Neuronal stem cell (in vitro differentiated cells): ENCODE measurements at regions not wholly inside any gene's neighbourhood (a gene's known extent, or its start where the extent isn't known, plus 50 kb on each side); places are given as distances from the start of the nearest gene placed in this dataset.
"Not testable (repeated sequence)": the region's sequence is repeated elsewhere in the genome, so short reads cannot be mapped to it uniquely, and the experiment has no call there.

ENCODE experiments used
- DNase-seq: peaks from one replicate; pipeline ENCODE4 v3.0.0-alpha.2; 2013; ENCODE audit warnings: low spot score
- H2AFZ ChIP-seq: one replicate; pipeline ENCODE4 v1.6.1; 2013; ENCODE audit warnings: mild to moderate bottlenecking, low read length, inconsistent platforms
- H2AK5ac ChIP-seq: 2 replicates; pipeline ENCODE4 v1.6.1; 2013; ENCODE audit warnings: low read depth, mild to moderate bottlenecking, inconsistent platforms, low read length, moderate library complexity, mixed read lengths
- H2BK120ac ChIP-seq: 2 replicates; pipeline ENCODE4 v1.6.1; 2013; ENCODE audit warnings: low read depth, mild to moderate bottlenecking, inconsistent platforms, low read length, moderate library complexity, mixed read lengths
- H2BK12ac ChIP-seq: one replicate; pipeline ENCODE4 v1.6.1; 2013; ENCODE audit warnings: low read length, inconsistent platforms
- H2BK15ac ChIP-seq: 2 replicates; pipeline ENCODE4 v1.6.1; 2013; ENCODE audit warnings: mild to moderate bottlenecking, low read length, inconsistent platforms, mixed read lengths
- H2BK5ac ChIP-seq: one replicate; pipeline ENCODE4 v1.6.1; 2013; ENCODE audit warnings: inconsistent platforms, mild to moderate bottlenecking, low read length, moderate library complexity
- H3K14ac ChIP-seq: one replicate; pipeline ENCODE4 v1.6.1; 2013; ENCODE audit warnings: low read length, inconsistent platforms
- H3K18ac ChIP-seq: 2 replicates; pipeline ENCODE4 v1.6.1; 2013; ENCODE audit warnings: low read length, inconsistent platforms
- H3K23ac ChIP-seq: 2 replicates; pipeline ENCODE4 v1.6.1; 2013; ENCODE audit warnings: low read depth, mild to moderate bottlenecking, mixed read lengths, low read length, inconsistent platforms; ENCODE audit not compliant: poor library complexity
- H3K27ac ChIP-seq: replicated peaks from 3 replicates; pipeline ENCODE4 v1.5.1; 2013; ENCODE audit warnings: low read length, inconsistent platforms
- H3K27me3 ChIP-seq, 3 experiments: 2 replicates each; pipeline ENCODE4 v1.6.1; 2013; ENCODE audit warnings: low read length in 3 of 3, mild to moderate bottlenecking in 2 of 3, inconsistent platforms in 1 of 3, low read depth in 1 of 3, mixed read lengths in 1 of 3, moderate library complexity in 1 of 3; ENCODE audit not compliant: control insufficient read depth in 3 of 3, insufficient read depth in 3 of 3
- H3K36me3 ChIP-seq, 2 donors: replicated peaks in 1 of 2; 2 replicates each; pipeline ENCODE4 v1.6.1; 2013; ENCODE audit warnings: low read length in 2 of 2; ENCODE audit not compliant: control insufficient read depth in 2 of 2, insufficient read depth in 2 of 2
- H3K4ac ChIP-seq: 2 replicates; pipeline ENCODE4 v1.6.1; 2013; ENCODE audit warnings: inconsistent platforms, mild to moderate bottlenecking, low read length, moderate library complexity
- H3K4me1 ChIP-seq, 2 donors: 1 replicate in 1 of 2; 2 replicates in 1 of 2; pipeline ENCODE4 v1.6.1; 2013; ENCODE audit warnings: low read length in 2 of 2, low read depth in 1 of 2; ENCODE audit not compliant: control insufficient read depth in 2 of 2, insufficient read depth in 1 of 2
- H3K4me2 ChIP-seq: one replicate; pipeline ENCODE4 v1.6.1; 2013; ENCODE audit warnings: mild to moderate bottlenecking, low read length, inconsistent platforms; ENCODE audit not compliant: insufficient read depth, poor library complexity, severe bottlenecking
- H3K4me3 ChIP-seq, 2 donors: 2 replicates each; pipeline ENCODE4 v1.5.1; 2013; ENCODE audit warnings: low read length in 2 of 2, mild to moderate bottlenecking in 2 of 2, inconsistent platforms in 1 of 2, moderate library complexity in 1 of 2
- H3K79me1 ChIP-seq: one replicate; pipeline ENCODE4 v1.6.1; 2013; ENCODE audit warnings: low read depth, mild to moderate bottlenecking, inconsistent platforms, low read length, moderate library complexity
- H3K9ac ChIP-seq: one replicate; pipeline ENCODE4 v1.6.1; 2013; ENCODE audit warnings: mild to moderate bottlenecking, low read depth, low read length, inconsistent platforms; ENCODE audit not compliant: poor library complexity
- H3K9me3 ChIP-seq, 2 donors: replicated peaks in 1 of 2; 2 replicates each; pipeline versions ENCODE3 to v1.6.1; 2013; ENCODE audit warnings: low read length in 2 of 2, mild to moderate bottlenecking in 2 of 2, inconsistent platforms in 1 of 2, low read depth in 1 of 2, mixed read lengths in 1 of 2, moderate library complexity in 1 of 2; ENCODE audit not compliant: control insufficient read depth in 2 of 2, insufficient read depth in 1 of 2
- H4K8ac ChIP-seq: one replicate; pipeline ENCODE4 v1.6.1; 2013; ENCODE audit warnings: low read depth, mild to moderate bottlenecking, inconsistent platforms, low read length, moderate library complexity
- H4K91ac ChIP-seq: one replicate; pipeline ENCODE4 v1.6.1; 2013; ENCODE audit warnings: low read length, low read depth, mild to moderate bottlenecking, inconsistent platforms; ENCODE audit not compliant: poor library complexity
- WGBS, 2 donors: extraction: QIAGEN DNeasy Blood & Tissue Kit; methylation state at CpG; one replicate each; pipeline ENCODE4 v1.1.7; 2013; ENCODE audit warnings: missing lambda C conversion rate in 2 of 2, mixed read lengths in 1 of 2; ENCODE audit not compliant: insufficient read length in 2 of 2, insufficient replicate concordance in 1 of 2; ENCODE audit errors: extremely low coverage in 2 of 2; 5-methylcytosine and 5-hydroxymethylcytosine counted together

GRCh38 chr9:62849991-62850390 is 1660.2 kb downstream of the SPATA31A7 start:
- not testable (repeated sequence) for H3K4me3 ChIP-seq, H3K4ac ChIP-seq, H4K8ac ChIP-seq, H2AK5ac ChIP-seq, H2BK5ac ChIP-seq, H3K23ac ChIP-seq, H3K4me2 ChIP-seq, H3K27ac ChIP-seq, H3K14ac ChIP-seq, H3K36me3 ChIP-seq, H2AFZ ChIP-seq, H4K91ac ChIP-seq, H3K9me3 ChIP-seq, H2BK120ac ChIP-seq, H3K18ac ChIP-seq, H2BK12ac ChIP-seq, DNase-seq, H3K79me1 ChIP-seq, H2BK15ac ChIP-seq, H3K4me1 ChIP-seq, H3K9ac ChIP-seq
- H3K27me3 ChIP-seq: peaks cover 0 to 36% (median 2%) of the 10 kb centered on the region in 3 experiments
- WGBS, 2 donors: no CpG with 5 or more reads among the region's 17 CpGs

DNA sequence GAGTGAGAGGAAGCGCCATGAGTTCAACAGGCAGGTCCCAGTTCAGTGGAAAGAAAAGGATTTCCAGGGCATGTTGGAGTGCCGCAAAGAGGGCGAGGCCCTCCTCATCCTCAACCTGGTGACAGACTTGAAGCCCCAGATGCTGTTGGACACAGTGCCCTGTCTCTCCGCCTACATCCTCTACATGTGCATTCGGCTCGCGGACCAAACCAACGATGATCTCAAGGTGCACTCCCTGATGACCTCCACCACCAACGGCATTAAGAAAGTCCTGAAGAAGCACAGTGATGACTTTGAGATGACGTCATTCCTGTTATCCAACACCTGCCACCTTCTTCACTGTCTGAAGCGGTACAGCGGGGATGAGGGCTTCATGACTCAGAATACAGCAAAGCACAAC is 1667.4 kb downstream of the SPATA31A7 start:
- not testable (repeated sequence) for H2BK5ac ChIP-seq, H3K14ac ChIP-seq, H4K91ac ChIP-seq, H3K4ac ChIP-seq, H3K23ac ChIP-seq, DNase-seq, H3K4me3 ChIP-seq, H3K9ac ChIP-seq, H3K36me3 ChIP-seq, H2BK12ac ChIP-seq, H4K8ac ChIP-seq, H2AFZ ChIP-seq, H3K4me1 ChIP-seq, H3K27ac ChIP-seq, H3K79me1 ChIP-seq, H2BK15ac ChIP-seq, H3K4me2 ChIP-seq, H2AK5ac ChIP-seq, H2BK120ac ChIP-seq, H3K18ac ChIP-seq, H3K9me3 ChIP-seq
- H3K27me3 ChIP-seq: peaks cover 0 to 41% (median 4%) of the 10 kb centered on the region in 3 experiments
- no CpG with 5 or more reads among the region's 12 CpGs for WGBS, 2 donors

DNA sequence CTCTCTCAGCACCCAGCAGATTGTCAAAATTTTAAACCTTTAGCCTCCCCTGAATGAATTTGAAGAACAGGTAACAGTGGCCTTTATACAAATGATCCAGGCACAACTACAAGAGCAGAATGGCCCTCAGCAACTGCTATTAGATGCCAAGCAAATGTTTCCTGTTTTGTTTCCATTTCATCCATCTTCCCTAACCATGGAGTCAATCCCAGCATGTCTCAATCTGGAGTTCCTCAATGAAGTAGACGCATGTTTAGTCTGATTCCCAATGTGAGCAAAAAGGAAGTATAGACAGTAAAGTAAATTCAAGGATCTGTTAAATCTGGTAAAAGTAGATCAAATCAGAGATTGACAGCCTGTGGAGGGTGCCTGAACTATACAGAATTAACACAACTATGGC is 1668.4 kb downstream of the SPATA31A7 start:
- H2BK5ac ChIP-seq, H3K27ac ChIP-seq, H2AFZ ChIP-seq, H3K9me3 ChIP-seq, H3K14ac ChIP-seq, H2BK12ac ChIP-seq, H3K18ac ChIP-seq, H2BK15ac ChIP-seq, H3K4me2 ChIP-seq, DNase-seq, H3K79me1 ChIP-seq, H3K36me3 ChIP-seq, H4K8ac ChIP-seq, H4K91ac ChIP-seq, H3K4me1 ChIP-seq, H3K4ac ChIP-seq, H3K4me3 ChIP-seq, H2BK120ac ChIP-seq, H3K23ac ChIP-seq, H3K9ac ChIP-seq, H2AK5ac ChIP-seq: not testable (repeated sequence)
- no CpG with 5 or more reads among the region's 1 CpG for WGBS, 2 donors
- H3K27me3 ChIP-seq: peaks cover 0 to 43% (median 7%) of the 10 kb centered on the region in 3 experiments

DNA sequence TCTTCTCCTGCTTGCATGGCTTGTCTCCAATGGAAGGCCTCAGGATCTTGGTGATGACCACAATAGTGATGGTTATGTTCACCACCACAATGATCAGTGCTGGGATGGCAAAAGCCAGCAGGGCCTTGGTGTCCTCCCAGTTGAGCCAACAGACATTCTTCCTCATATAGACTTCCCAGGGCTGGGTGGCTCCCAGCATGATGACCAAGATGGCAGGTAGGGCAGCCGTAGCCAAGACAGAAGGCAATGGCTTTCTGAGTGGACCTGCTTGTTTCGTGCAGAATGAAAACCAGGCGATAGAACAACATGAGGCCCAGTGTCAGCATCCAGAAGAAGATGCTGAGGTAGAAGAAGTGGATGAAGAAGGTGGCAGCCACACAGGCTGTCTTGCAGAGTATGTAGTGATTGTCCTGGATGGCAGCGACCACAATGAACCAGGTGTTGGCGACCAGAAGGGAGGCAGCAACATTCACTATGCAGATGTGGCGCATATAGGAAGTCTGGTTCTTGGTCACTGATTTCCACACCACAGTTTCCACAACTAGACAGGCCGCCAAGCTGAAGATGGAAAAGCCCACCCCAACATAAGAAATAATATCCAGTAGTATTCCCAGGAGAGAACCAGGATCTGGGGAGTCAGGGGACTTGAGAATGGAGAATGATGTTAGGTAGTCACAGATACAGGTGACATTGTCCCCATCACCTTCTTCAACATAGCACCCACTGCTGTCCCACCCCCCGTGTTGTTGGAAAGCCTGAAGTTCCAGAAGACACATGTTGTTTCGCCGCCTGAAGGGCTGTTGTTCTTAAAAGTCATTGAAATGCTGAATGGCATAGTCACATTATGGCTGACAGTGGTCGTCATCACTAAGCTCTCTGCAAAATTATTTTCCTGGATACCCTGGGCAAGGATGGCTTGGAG is 1671.4 kb downstream of the SPATA31A7 start:
- H2BK5ac ChIP-seq, H3K27ac ChIP-seq, H3K23ac ChIP-seq, H3K14ac ChIP-seq, H4K8ac ChIP-seq, H3K4ac ChIP-seq, H3K9ac ChIP-seq, DNase-seq, H2BK12ac ChIP-seq, H3K18ac ChIP-seq, H3K4me2 ChIP-seq, H2BK15ac ChIP-seq, H3K79me1 ChIP-seq, H3K4me3 ChIP-seq, H3K36me3 ChIP-seq, H3K4me1 ChIP-seq, H2BK120ac ChIP-seq, H4K91ac ChIP-seq, H3K9me3 ChIP-seq, H2AFZ ChIP-seq, H2AK5ac ChIP-seq: not testable (repeated sequence)
- H3K27me3 ChIP-seq: peaks cover 0 to 64% (median 20%) of the 10 kb centered on the region in 3 experiments
- WGBS, 2 donors: no CpG with 5 or more reads among the region's 11 CpGs
